B cell (primary cell): ENCODE measurements at regions not wholly inside any gene's neighbourhood (a gene's known extent, or its start where the extent isn't known, plus 50 kb on each side); places are given as distances from the start of the nearest gene placed in this dataset.

Source experiments
- ATAC-seq: fragments of 200-7000 bp; cut with Tn5 transposase; one replicate; pipeline ENCODE4 v1.10.0; 2021; ENCODE audit warnings: low read depth, mild to moderate bottlenecking, moderate number of reproducible peaks, moderate library complexity
- CTCF ChIA-PET: fragments of 350-600 bp; sonication (Branson Sonifier 250); formaldehyde crosslinking; loops from one replicate; lab custom pipeline; 2021; ENCODE audit warnings: antibody characterized with exemption, inconsistent platforms; lab: Charles Lee
- POLR2A ChIA-PET: fragments of 350-600 bp; sonication (Branson Sonifier 250); formaldehyde crosslinking; loops from one replicate; lab custom pipeline; 2021; ENCODE audit warnings: antibody characterized with exemption; lab: Charles Lee
- DNase-seq: peaks from one replicate; pipeline ENCODE4 v3.0.0; 2013
- H2AFZ ChIP-seq: 2 replicates; pipeline ENCODE4 v1.6.1; 2012; ENCODE audit warnings: mild to moderate bottlenecking, low read depth, low read length; ENCODE audit not compliant: insufficient read depth, poor library complexity, severe bottlenecking
- H3K27ac ChIP-seq, 2 donors: 1 replicate in 1 of 2; 2 replicates in 1 of 2; pipeline ENCODE4 v1.5.1; 2012 to 2013; ENCODE audit warnings: low read length in 2 of 2, mild to moderate bottlenecking in 2 of 2, moderate library complexity in 1 of 2
- H3K27me3 ChIP-seq, 4 experiments: fragments of 200-600 bp in 1 of 4; sonication (generic) in 1 of 4; replicated peaks in 1 of 4; 1 replicate in 2 of 4; 2 replicates in 2 of 4; pipeline versions ENCODE4 v1.6.1 to v1.7.0; 2013 to 2016; ENCODE audit warnings: low read length in 3 of 4, mild to moderate bottlenecking in 2 of 4, mixed read lengths in 1 of 4, moderate library complexity in 1 of 4; ENCODE audit not compliant: insufficient read depth in 4 of 4, control insufficient read depth in 3 of 4; ENCODE audit errors: control extremely low read depth in 1 of 4
- H3K36me3 ChIP-seq, 2 experiments: replicated peaks in 1 of 2; 1 replicate in 1 of 2; 2 replicates in 1 of 2; pipeline versions ENCODE4 v1.6.1 to v1.7.1; 2013; ENCODE audit warnings: low read length in 1 of 2; ENCODE audit not compliant: insufficient read depth in 2 of 2, control insufficient read depth in 1 of 2; ENCODE audit errors: control extremely low read depth in 1 of 2, extremely low read depth in 1 of 2
- H3K4me1 ChIP-seq, 2 donors: fragments of 200-600 bp in 1 of 2; sonication (generic) in 1 of 2; 1 replicate in 1 of 2; 2 replicates in 1 of 2; pipeline versions ENCODE4 v1.5.1 to v1.6.1; 2013 to 2017; ENCODE audit warnings: low read length in 2 of 2; ENCODE audit not compliant: control insufficient read depth in 2 of 2, insufficient read depth in 2 of 2
- H3K4me2 ChIP-seq: replicated peaks from 2 replicates; pipeline ENCODE3; 2012; ENCODE audit warnings: mild to moderate bottlenecking, low read depth, low read length; ENCODE audit not compliant: poor library complexity, severe bottlenecking
- H3K4me3 ChIP-seq, 5 experiments: fragments of 200-600 bp in 1 of 5; sonication (generic) in 1 of 5; 1 replicate in 3 of 5; 2 replicates in 2 of 5; pipeline versions ENCODE4 v1.5.1 to v1.7.0; 2011 to 2016; ENCODE audit warnings: low read length in 4 of 5, mild to moderate bottlenecking in 4 of 5, low read depth in 2 of 5, control low read depth in 1 of 5, moderate library complexity in 1 of 5; ENCODE audit not compliant: insufficient read depth in 1 of 5; ENCODE audit errors: control extremely low read depth in 1 of 5, extremely low read depth in 1 of 5
- H3K79me2 ChIP-seq: fragments of 200-600 bp; sonication (generic); one replicate; pipeline ENCODE4 v1.6.0; 2016; ENCODE audit warnings: low read length; ENCODE audit not compliant: control insufficient read depth, insufficient read depth
- H3K9ac ChIP-seq: fragments of 200-600 bp; sonication (generic); 2 replicates; pipeline ENCODE4 v1.6.1; 2017; ENCODE audit warnings: mild to moderate bottlenecking, low read length, moderate library complexity
- H3K9me3 ChIP-seq, 3 donors: one replicate each; pipeline versions ENCODE4 v1.6.1 to v1.7.1; 2013; ENCODE audit warnings: low read length in 2 of 3; ENCODE audit not compliant: control insufficient read depth in 2 of 3, insufficient read depth in 1 of 3; ENCODE audit errors: control extremely low read depth in 1 of 3
- H4K20me1 ChIP-seq: 2 replicates; pipeline ENCODE4 v1.6.0; 2012; ENCODE audit warnings: mild to moderate bottlenecking, low read length; ENCODE audit not compliant: insufficient read depth, control insufficient read depth, poor library complexity, severe bottlenecking
- H3K27ac Mint-ChIP-seq: one replicate; pipeline ENCODE4 v1.8.0; 2021; ENCODE audit warnings: mixed read lengths
- H3K27me3 Mint-ChIP-seq: one replicate; pipeline ENCODE4 v1.8.0; 2021; ENCODE audit warnings: mixed read lengths
- H3K4me1 Mint-ChIP-seq: one replicate; pipeline ENCODE4 v1.8.0; 2021; ENCODE audit warnings: mixed read lengths
- H3K4me3 Mint-ChIP-seq: one replicate; pipeline ENCODE4 v1.8.0; 2021; ENCODE audit warnings: mixed read lengths
- H3K9me3 Mint-ChIP-seq: one replicate; pipeline ENCODE4 v1.8.0; 2022; ENCODE audit warnings: mixed read lengths; ENCODE audit not compliant: insufficient read depth
- EZH2 ChIP-seq: IDR thresholded peaks from 2 replicates; pipeline ENCODE4 v1.6.1; 2012; ENCODE audit warnings: borderline replicate concordance, low read depth, mild to moderate bottlenecking, moderate library complexity, low read length; ENCODE audit not compliant: insufficient read depth, poor library complexity, severe bottlenecking
- WGBS: methylation state at CpG from one replicate; pipeline ENCODE4 v1.1.5; 2013; ENCODE audit warnings: missing lambda C conversion rate; ENCODE audit not compliant: insufficient coverage; 5-methylcytosine and 5-hydroxymethylcytosine counted together
- intact Hi-C: fragments of 100-400 bp; cut with micrococcal nuclease; formaldehyde crosslinking; loops from one replicate; pipeline ENCODE4 v1.10.0; 2022
- TF ChIP-seq, protein P1 (sequence below): fragments of 200-600 bp; IDR thresholded peaks from one replicate; pipeline ENCODE4 v1.8.0; 2022; ENCODE audit warnings: antibody characterized with exemption, mild to moderate bottlenecking

DNA sequence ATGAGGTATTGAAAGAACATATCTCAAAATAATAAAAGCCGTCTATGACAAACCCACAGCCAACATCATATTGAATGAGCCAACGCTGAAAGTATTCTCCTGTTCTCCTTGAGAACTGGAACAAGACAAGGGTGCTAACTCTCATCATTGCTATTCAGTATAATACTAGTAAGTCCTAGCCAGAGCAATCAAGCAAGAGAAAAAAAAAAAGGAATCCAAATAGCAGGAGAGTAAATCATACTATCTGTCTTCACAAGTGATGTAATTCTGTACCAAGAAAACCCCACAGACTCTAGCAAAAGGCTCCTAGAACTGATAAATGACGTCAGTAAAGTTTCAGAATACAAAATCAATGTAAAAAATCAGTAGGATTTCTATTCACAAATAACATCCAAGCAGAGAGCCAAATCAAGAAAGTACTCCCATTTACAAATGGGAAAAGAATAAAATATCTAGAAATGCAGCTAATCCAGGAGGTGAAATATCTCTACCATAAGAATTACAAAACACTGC lies 1632.8 kb downstream of the NCAM2 start:
- intact Hi-C loops, result no loop called here
- H3K4me3 ChIP-seq, result no peak overlapping the region
- no peaks in the 10 kb centered on the region for H3K27me3 Mint-ChIP-seq
- TF ChIP-seq, protein P1, sequence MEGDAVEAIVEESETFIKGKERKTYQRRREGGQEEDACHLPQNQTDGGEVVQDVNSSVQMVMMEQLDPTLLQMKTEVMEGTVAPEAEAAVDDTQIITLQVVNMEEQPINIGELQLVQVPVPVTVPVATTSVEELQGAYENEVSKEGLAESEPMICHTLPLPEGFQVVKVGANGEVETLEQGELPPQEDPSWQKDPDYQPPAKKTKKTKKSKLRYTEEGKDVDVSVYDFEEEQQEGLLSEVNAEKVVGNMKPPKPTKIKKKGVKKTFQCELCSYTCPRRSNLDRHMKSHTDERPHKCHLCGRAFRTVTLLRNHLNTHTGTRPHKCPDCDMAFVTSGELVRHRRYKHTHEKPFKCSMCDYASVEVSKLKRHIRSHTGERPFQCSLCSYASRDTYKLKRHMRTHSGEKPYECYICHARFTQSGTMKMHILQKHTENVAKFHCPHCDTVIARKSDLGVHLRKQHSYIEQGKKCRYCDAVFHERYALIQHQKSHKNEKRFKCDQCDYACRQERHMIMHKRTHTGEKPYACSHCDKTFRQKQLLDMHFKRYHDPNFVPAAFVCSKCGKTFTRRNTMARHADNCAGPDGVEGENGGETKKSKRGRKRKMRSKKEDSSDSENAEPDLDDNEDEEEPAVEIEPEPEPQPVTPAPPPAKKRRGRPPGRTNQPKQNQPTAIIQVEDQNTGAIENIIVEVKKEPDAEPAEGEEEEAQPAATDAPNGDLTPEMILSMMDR, result no peak
- TF ChIP-seq EZH2, result no peak
- no peaks in the 10 kb centered on the region for H4K20me1 ChIP-seq
- ChIA-PET POLR2A (no interaction called here), CTCF (no interaction called here)
- no peaks in the 10 kb centered on the region for H3K9me3 Mint-ChIP-seq
- no peaks in the 10 kb centered on the region for H3K36me3 ChIP-seq
- DNase-seq (no peak), ATAC-seq (no peak)
- no peak overlapping the region for H2AFZ ChIP-seq
- no peaks in the 10 kb centered on the region for H3K4me1 ChIP-seq
- no peak overlapping the region for H3K4me2 ChIP-seq
- no peak overlapping the region for H3K27ac ChIP-seq
- H3K79me2 ChIP-seq, result no peaks in the 10 kb centered on the region
- H3K9ac ChIP-seq, result no peak overlapping the region
- H3K27me3 ChIP-seq, result no peaks in the 10 kb centered on the region
- WGBS, result 83% methylated on average over 2 of the region's 3 CpGs
- H3K4me1 Mint-ChIP-seq, result no peaks in the 10 kb centered on the region
- H3K9me3 ChIP-seq, result peaks cover 0 to 4% (median 0%) of the 10 kb centered on the region in 3 donors
- H3K4me3 Mint-ChIP-seq, result no peak overlapping the region
- H3K27ac Mint-ChIP-seq, result no peak overlapping the region

DNA sequence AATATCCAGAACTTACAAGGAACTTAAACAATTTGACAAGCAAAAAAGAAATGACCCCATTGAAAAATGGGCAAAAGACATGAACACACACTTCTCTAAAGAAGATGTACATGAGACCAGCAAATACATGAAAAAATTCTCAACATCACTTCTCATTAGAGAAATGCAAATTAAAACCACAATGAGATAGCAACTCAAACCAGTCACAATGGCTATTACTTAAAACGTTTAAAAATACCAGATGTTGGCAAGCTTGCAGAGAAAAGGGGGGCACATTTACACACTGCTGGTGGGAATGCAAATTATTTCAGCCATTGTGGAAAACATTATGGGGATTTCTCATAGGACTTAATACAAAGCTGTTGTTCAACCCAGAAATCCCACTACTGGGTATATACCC lies 1634.0 kb downstream of the NCAM2 start:
- no peak overlapping the region for H3K27ac ChIP-seq
- Mint-ChIP-seq H3K9me3 (no peaks in the 10 kb centered on the region), H3K4me1 (no peaks in the 10 kb centered on the region), H3K27ac (no peak overlapping the region), H3K4me3 (no peak overlapping the region), H3K27me3 (no peaks in the 10 kb centered on the region)
- no peaks in the 10 kb centered on the region for H3K27me3 ChIP-seq
- ATAC-seq (no peak), DNase-seq (no peak)
- no peak overlapping the region for H3K9ac ChIP-seq
- no peaks in the 10 kb centered on the region for H3K9me3 ChIP-seq
- H4K20me1 ChIP-seq, result no peaks in the 10 kb centered on the region
- POLR2A ChIA-PET, result no interaction called here
- no peaks in the 10 kb centered on the region for H3K36me3 ChIP-seq
- H3K4me3 ChIP-seq, result no peak overlapping the region
- H3K4me2 ChIP-seq, result no peak overlapping the region
- WGBS, result no CpG with 5 or more reads among the region's 1 CpG
- H3K79me2 ChIP-seq, result no peaks in the 10 kb centered on the region
- H2AFZ ChIP-seq, result no peak overlapping the region
- intact Hi-C loops, result no loop called here
- H3K4me1 ChIP-seq, result no peaks in the 10 kb centered on the region
- CTCF ChIA-PET, result no interaction called here
- TF ChIP-seq, protein P1, result no peak
- TF ChIP-seq EZH2, result no peak
